Testis (tissue), 2 donors: ENCODE measurements at regions not wholly inside any gene's neighbourhood (a gene's known extent, or its start where the extent isn't known, plus 50 kb on each side); places are given as distances from the start of the nearest gene placed in this dataset.

Source experiments
- DNase-seq: peaks from one replicate; pipeline ENCODE4 v3.0.0-alpha.2; 2019
- H3K27ac ChIP-seq, 2 donors: fragments of 200-600 bp; sonication (generic); one replicate each; pipeline ENCODE4 v1.5.1; 2019
- H3K27me3 ChIP-seq: fragments of 200-600 bp; sonication (generic); one replicate; pipeline ENCODE4 v1.5.1; 2019
- H3K36me3 ChIP-seq: fragments of 200-600 bp; sonication (generic); one replicate; pipeline ENCODE4 v1.5.1; 2017; ENCODE audit warnings: low read depth; ENCODE audit errors: missing control alignments
- H3K4me1 ChIP-seq: fragments of 200-600 bp; sonication (generic); one replicate; pipeline ENCODE4 v1.5.1; 2019
- H3K4me3 ChIP-seq, 2 donors: fragments of 200-600 bp; sonication (generic); one replicate each; pipeline ENCODE4 v1.5.1; 2017 to 2019
- H3K9me3 ChIP-seq: fragments of 200-600 bp; sonication (generic); one replicate; pipeline ENCODE4 v1.5.1; 2017
- CTCF ChIP-seq, 3 experiments: fragments of 450-650 bp in 2 of 3; fragments of 200-600 bp in 1 of 3; sonication (generic) in 1 of 3; IDR thresholded peaks; one replicate each; pipeline ENCODE4 v1.5.1; 2016 to 2019; ENCODE audit warnings: antibody characterized with exemption in 3 of 3, mild to moderate bottlenecking in 2 of 3, moderate library complexity in 1 of 3
- POLR2A ChIP-seq: fragments of 450-650 bp; IDR thresholded peaks from one replicate; pipeline ENCODE4 v1.6.1; 2017; ENCODE audit warnings: antibody characterized with exemption, mild to moderate bottlenecking, moderate library complexity
- WGBS, 2 donors: methylation state at CpG; one replicate each; pipeline ENCODE4 v1.1.5; 2018; 5-methylcytosine and 5-hydroxymethylcytosine counted together
- intact Hi-C: fragments of 100-400 bp; cut with DNase I; formaldehyde crosslinking; loops from one replicate; pipeline ENCODE4 v1.15.1; 2023; ENCODE audit warnings: low total_unique reads

- H3K9me3 ChIP-seq: no peaks in the 10 kb centered on the region
- no peaks in the 10 kb centered on the region for H3K4me1 ChIP-seq
- H3K27ac ChIP-seq: no peak overlapping the region
- no peak for TF ChIP-seq CTCF (IDR thresholded peaks at IDR 0.05)
- TF ChIP-seq POLR2A: no peak
- no peaks in the 10 kb centered on the region for H3K27me3 ChIP-seq
- no peaks in the 10 kb centered on the region for H3K36me3 ChIP-seq
- DNase-seq: no peak
- 72 to 92% methylated on average over 3 of the region's 3 CpGs for WGBS, 2 donors
- no peak overlapping the region for H3K4me3 ChIP-seq
- intact Hi-C loops: no loop called here
Measured at GRCh38 chr7:15845868-15846267, 159.4 kb upstream of the MEOX2 start.

- Histone ChIP-seq H3K27me3 (no peaks in the 10 kb centered on the region), H3K9me3 (no peaks in the 10 kb centered on the region), H3K36me3 (no peaks in the 10 kb centered on the region), H3K27ac (no peak overlapping the region), H3K4me1 (no peaks in the 10 kb centered on the region), H3K4me3 (no peak overlapping the region)
- no peak for DNase-seq
- 87 to 90% methylated on average over 2 of the region's 2 CpGs for WGBS, 2 donors
- intact Hi-C loops: no loop called here
- TF ChIP-seq POLR2A (no peak), CTCF (IDR thresholded peaks at IDR 0.05) (no peak)
Measured at GRCh38 chr7:15845461-15845860, 159.0 kb upstream of the MEOX2 start.

GRCh38 chr7:15839416-15840100 is 153.1 kb upstream of the MEOX2 start:
- H3K27ac ChIP-seq: peak overlapping the region; percentile 23 to 59
- H3K4me3 ChIP-seq: peak overlapping the region; percentile 4 to 34
- TF ChIP-seq POLR2A (no peak), CTCF (IDR thresholded peaks at IDR 0.05) (no peak)
- DNase-seq: peak; percentile 71
- H3K9me3 ChIP-seq: no peaks in the 10 kb centered on the region
- 9 to 16% methylated on average over 15 of the region's 15 CpGs for WGBS, 2 donors
- no peaks in the 10 kb centered on the region for H3K4me1 ChIP-seq
- no peaks in the 10 kb centered on the region for H3K36me3 ChIP-seq
- no peaks in the 10 kb centered on the region for H3K27me3 ChIP-seq
- intact Hi-C loops: no loop called here

- H3K27ac ChIP-seq: no peak overlapping the region
- 92 to 94% methylated on average over 2 of the region's 2 CpGs for WGBS, 2 donors
- H3K9me3 ChIP-seq: no peaks in the 10 kb centered on the region
- H3K36me3 ChIP-seq: no peaks in the 10 kb centered on the region
- TF ChIP-seq POLR2A (no peak), CTCF (IDR thresholded peaks at IDR 0.05) (no peak)
- H3K4me1 ChIP-seq: no peaks in the 10 kb centered on the region
- H3K4me3 ChIP-seq: no peak overlapping the region
- intact Hi-C loops: no loop called here
- no peaks in the 10 kb centered on the region for H3K27me3 ChIP-seq
- no peak for DNase-seq
Measured at GRCh38 chr7:15838265-15838664, 151.8 kb upstream of the MEOX2 start.

GRCh38 chr7:15837306-15837950 is 150.9 kb upstream of the MEOX2 start:
- Histone ChIP-seq H3K9me3 (no peaks in the 10 kb centered on the region), H3K36me3 (no peaks in the 10 kb centered on the region), H3K4me3 (no peak overlapping the region), H3K27me3 (no peaks in the 10 kb centered on the region), H3K27ac (no peak overlapping the region), H3K4me1 (peaks cover 4% of the 10 kb centered on the region)
- no peak for DNase-seq
- WGBS, 2 donors: 48 to 60% methylated on average over 5 of the region's 5 CpGs
- TF ChIP-seq POLR2A (no peak), CTCF (IDR thresholded peaks at IDR 0.05) (no peak)
- intact Hi-C loops: no loop called here
